HK-2 (cell line): ENCODE measurements at regions not wholly inside any gene's neighbourhood (a gene's known extent, or its start where the extent isn't known, plus 50 kb on each side); places are given as distances from the start of the nearest gene placed in this dataset.
"Not testable (repeated sequence)": the region's sequence is repeated elsewhere in the genome, so short reads cannot be mapped to it uniquely, and the experiment has no call there.

Source experiments
- DNase-seq: peaks from one replicate; pipeline ENCODE4 v3.0.0-alpha.2; 2018; ENCODE audit not compliant: unreplicated experiment

DNA sequence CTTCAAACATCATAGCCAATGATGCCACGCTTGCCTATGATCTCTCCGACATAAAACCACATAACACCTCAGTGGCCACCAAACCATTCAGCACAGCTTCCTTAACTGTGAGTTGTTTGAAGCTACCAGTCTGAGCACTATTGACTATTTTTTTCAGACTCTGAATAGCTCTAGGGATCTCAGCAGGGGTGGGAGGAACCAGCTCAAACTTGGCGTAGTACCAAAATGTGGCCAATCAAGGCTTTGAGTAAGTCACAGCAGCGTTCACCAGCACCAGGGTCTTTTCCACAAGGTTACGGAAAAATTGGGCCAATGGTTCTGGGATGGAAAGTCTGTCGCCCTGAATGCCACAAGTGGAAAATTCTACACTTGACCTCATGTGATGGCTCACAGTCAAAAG lies 70.6 kb downstream of the SMPDL3A start:
- no peak for DNase-seq

DNA sequence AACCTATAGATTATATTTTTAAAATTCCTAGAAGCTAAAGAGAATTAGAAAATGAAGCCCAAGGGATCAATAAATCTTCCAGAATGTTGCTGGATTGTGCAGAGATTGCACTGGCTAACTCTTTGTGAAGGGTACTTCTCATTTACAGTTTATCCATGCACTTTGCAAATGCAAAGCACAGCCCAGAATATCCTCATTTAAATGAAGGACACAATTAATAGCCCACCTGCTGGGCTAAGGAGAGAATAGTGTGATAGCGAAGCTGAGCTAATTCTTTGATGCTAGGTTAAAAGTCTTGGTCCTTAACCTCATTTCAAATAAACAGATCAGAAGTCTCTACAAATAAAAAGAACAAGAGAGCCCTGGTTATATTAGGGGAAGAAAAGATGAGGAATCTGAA lies 72.5 kb downstream of the SMPDL3A start:
- no peak for DNase-seq

DNA sequence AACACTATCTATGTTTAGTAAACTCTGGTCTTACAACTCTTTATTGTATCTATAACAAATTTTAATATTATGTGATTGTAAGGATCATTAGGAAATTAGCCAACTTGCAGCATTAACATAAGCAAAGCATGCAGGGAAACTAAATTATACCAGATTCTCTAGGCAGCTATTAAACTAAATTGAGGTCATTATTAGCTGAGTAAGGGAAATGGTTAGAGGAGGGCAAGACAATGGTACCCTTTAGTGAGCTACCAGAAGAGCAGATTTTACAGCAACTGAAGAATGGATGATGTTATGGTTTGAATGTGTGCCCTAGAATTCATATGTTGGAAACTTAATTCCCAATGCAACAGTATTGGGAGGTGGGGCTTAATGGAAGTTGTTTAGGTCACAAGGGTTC lies 79.1 kb downstream of the SMPDL3A start:
- no peak for DNase-seq

DNA sequence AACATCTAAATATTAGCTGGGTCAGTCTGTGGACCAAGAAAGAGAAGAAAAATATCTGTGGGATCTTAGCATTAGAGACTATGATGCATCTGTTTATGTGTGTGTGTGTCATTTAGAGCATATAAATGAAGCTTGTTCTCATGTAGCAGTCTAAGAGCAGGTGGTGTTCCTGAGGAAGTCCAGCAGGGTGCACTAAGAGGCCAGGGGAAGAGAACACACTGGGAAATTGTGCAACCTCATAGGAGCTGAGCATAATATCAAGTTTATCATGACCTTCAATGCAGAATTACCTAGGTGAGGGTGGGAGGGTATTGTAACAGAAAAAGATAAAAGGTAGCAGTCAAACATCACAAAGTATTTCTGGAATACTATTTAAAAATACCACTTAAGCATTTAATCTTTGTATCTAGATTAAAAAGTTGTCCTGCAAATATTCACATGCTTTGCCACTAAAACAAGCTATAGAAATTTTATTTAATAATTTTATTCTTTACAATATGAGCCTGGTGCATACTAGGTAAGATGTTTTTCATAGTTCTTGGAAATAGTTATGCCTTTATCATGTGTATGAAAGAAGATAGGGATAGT lies 80.5 kb downstream of the SMPDL3A start:
- DNase-seq = peak; percentile 8

DNA sequence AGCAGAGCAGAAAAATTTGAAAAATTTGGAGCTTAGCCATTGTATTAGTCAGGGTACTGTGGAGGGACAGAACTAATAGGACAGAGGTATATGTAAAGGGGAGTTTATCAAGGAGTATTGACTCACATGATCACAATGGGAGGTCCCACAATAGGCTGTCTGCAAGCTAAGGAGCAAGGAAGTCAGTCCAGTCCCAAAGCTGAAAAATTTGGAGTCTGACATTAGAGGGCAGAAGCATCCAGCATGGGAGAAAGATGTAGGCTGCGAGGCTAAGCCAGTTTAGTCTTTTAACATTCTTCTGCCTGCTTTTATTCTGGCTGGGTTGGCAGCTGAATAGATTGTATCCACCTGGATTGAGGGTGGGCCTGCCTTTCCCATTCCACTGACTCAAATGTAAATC lies 82.0 kb downstream of the SMPDL3A start:
- DNase-seq = no peak

DNA sequence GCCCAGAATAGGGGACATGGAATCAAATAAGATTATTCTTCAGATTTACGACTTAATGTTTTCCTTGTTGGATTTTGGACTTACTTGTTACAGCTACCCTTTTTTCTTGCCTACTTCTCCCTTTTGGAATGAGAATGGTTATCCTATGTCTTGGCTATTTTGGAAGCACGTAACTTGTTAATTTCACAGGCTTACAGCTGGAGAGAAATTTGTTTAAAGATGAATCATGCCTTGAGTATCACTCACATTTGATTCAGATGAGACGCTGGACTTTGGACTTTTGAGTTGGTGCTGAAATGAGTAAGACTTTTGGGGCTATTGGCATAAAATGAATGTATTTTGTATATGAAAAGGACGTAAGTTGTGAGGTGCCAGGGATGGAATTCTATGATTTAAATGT lies 83.3 kb downstream of the SMPDL3A start:
- DNase-seq = no peak

DNA sequence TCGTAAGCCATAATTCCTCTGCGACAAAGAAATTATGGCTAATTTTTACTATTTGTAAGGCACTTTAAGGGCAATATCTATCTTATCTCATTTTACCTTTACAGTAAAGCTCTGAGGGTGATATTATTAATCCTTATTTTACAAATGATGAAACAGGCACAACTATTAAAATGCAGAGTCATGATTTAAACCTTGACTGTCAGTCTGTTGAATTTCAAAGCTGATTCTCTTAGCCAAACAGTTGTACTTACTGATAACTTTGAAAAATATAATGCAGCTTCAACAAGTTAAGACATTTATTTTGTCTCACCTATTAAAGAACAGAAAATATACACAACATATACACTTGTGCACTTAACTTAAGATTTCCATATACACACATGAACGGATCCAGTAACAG lies 88.2 kb downstream of the SMPDL3A start:
- no peak for DNase-seq

DNA sequence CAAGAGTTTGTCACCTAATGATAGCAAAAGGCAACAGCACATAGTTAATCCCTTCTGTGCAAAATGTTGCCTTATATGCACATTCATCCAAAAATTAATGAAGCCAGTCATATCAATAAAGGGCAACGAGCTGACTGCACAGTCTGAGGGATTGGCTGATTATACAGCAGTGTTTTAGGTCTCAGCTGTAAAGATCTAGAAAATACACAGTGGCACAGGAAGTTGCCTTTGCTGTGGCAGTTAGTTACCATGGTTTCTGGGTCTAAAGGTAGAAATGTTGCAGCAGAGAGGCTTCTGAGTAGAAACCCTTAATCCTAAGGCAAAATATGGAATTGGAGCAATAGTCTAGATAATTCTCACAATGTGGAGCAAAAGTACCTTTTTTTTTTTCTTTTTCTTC lies 89.7 kb downstream of the SMPDL3A start:
- no peak for DNase-seq

DNA sequence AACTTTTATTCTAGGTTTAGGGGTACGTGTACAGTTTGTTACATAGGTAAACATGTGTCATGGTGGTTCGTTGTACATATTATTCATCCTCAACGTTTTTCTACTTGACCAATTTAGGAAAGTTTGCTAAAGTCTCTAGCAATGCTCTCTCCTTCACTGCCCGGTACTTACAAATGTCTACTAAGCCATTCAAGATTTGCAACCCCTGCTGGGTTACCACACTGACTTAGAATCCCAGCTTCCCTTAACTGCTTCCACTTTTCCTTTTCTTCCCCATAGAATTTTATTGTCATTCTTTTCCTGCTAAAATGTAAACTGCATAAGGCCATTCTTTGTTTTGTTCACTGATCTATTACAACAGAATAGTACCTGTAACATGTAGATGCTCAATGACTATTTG lies 97.4 kb downstream of the SMPDL3A start:
- DNase-seq = no peak

DNA sequence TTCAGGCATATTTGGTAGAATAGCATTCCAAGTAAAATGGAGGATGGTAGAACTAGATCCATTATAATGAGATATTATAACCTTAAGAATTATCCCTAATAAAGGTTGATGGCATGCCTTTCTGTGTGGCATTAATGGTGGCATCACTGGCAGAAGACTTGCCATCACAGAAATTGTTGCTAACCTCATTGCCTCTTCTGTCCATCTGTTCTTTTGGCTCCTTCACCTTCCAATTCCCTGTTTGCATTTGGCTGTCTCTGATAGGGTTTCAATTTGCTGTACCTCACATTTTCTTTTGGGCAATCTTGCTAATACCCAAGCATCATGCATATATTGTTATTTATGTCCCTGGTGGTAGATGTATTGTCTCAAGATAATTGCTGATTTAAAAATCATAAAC lies 98.9 kb downstream of the SMPDL3A start:
- no peak for DNase-seq

DNA sequence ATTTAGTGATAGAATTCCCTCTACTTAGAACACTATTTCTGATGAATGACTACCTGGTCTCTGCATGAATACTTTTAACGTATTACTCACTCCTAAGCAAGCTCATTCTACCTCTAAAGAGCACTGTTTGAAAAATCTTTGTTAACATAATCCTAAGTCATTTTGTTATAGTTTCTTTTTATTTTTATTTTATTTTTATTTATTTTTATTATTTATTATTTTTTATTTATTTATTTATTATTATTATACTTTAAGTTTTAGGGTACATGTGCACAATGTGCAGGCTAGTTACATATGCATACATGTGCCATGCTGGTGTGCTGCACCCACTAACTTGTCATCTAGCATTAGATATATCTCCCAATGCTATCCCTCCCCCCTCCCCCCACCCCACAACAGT lies 99.6 kb downstream of the SMPDL3A start:
- DNase-seq = not testable (repeated sequence)

DNA sequence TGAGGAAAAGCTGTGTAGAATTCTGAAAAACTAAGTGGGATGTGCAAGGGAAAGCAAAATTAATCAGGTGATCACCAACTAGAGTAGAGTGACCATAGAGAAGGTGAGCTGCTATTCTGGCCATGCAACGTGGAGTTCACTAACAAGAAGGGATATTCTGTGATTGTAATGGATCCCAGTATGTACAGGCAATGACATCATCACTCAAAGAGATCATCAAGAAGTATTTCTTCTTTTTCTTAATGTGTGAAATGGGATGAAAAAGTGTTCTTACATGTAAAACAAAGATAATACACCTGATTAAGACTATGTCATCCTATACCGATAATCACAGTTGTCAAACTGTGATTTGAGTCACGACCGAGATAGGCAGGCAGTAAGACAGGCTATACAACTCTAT lies 101.2 kb downstream of the SMPDL3A start:
- DNase-seq = no peak

DNA sequence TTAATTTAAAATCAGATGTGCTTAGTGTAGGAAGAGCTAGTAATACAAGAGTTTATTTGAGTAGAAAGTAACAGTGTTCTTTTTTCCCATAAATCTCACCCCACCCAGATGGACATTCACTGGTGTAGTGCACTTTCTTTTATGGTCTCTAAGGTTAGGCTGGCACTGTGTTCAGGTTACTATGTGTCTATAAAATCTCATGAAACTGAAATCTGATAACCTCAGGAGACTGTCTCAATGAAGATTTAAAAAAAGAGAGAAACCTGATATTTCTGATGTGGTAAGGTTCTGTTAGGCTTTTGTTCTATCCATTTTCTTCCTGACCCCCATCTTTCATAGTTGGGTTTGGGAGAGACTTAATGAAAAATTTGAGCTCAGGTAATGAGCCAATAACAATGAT lies 101.2 kb upstream of the CLVS2 start:
- DNase-seq = no peak

DNA sequence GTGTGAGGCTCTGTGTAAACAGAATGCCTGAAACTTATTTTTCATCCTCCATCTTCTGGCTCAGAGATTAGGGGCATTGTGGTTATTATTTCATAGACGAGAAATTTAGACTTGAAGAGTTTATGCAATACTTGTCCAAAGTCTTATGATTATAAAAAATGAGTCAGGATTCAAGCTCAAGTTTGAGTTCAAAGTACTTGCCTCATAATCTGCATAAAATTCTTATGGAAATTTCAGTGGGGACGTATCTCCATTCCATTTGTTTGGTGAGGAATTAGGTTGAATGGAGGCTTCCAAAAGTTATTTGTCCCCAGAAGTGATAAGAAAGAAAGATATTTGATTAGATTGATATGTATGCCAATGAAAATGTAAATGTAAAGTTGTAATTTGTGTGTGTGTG lies 93.7 kb upstream of the CLVS2 start:
- no peak for DNase-seq

DNA sequence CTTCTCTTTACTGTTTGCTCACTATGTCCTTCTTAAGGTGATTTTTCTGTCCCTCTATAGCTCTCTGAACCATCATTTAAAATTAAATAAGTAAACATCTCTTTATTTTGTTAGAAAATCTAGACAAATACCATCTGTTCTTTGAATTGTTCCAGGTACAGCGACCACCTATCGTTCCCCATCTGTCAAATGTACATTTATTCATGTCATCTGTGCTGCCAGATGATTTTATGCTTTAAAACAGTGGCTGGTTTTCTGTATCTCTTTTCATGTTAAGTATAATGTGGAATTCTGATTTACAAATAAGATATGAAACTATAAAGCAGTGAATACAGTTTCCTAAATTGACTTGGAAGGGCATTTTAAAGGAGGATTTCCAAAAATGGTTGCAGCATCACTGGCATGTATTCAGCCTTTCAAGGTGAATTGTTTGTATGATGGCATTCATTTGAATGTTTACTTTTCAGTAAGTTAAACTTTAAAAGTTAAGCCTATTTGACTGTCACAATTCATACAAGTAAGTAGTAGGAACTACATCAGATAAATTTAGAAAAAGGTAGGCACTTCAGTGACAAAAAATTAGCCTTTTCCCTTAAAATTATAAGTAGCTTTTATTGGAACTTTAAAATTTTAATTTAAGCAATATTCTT lies 92.6 kb upstream of the CLVS2 start:
- DNase-seq = no peak

DNA sequence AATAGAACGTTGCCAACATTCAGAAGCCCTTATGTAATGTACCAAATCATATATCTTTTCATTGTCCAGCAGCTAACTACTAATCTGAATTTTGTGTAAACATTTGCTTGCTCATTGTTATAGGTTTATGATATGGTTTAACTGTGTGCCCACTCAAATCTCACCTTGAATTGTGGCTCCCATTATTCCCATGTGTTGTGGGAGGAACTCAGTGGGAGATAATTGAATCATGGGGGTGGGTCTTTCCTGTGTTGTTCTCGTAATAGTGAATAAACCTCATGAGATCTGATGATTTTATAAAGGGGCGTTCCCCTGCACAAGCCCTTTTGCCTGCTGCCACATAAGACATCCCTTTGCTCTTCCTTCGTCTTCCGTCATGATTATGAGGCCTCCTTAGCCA lies 91.9 kb upstream of the CLVS2 start:
- no peak for DNase-seq

DNA sequence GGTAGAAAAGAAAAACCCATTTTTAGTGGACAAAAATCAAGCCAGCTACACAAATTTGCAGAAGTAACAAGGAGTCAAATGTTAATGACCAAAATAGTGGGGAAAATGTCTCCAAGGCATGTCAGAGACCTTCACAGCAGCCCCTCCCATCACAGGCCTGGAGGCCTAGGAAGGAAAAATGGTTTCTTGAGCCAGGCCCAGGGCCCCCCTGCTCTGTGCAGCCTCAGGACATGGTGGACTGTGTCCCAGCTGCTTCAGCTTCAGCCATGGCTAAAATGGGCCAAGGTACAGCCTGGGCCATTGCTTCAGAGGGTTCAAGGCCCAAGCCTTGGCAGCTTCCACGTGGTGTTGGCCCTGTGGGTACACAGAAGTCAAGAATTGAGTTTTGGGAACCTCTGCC lies 82.5 kb upstream of the CLVS2 start:
- DNase-seq = no peak

DNA sequence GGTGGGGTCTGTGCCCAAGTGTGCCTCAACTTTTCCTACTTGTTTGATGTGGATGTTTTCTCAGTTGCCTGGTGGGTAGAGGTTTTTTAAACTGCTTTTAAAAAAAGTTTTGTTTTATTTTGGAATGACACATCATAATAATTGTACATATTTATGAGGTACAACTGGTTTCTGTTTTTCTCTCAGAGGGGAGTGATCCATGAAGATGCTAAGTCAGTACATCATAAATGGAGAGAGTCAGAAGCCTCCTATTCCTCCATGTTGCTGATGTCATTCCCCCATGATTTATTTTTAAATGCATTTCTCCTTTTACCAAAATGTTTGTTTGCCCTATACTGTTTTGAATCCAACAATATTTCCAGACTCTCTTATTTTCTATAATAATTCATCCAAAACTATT lies 77.3 kb upstream of the CLVS2 start:
- no peak for DNase-seq

DNA sequence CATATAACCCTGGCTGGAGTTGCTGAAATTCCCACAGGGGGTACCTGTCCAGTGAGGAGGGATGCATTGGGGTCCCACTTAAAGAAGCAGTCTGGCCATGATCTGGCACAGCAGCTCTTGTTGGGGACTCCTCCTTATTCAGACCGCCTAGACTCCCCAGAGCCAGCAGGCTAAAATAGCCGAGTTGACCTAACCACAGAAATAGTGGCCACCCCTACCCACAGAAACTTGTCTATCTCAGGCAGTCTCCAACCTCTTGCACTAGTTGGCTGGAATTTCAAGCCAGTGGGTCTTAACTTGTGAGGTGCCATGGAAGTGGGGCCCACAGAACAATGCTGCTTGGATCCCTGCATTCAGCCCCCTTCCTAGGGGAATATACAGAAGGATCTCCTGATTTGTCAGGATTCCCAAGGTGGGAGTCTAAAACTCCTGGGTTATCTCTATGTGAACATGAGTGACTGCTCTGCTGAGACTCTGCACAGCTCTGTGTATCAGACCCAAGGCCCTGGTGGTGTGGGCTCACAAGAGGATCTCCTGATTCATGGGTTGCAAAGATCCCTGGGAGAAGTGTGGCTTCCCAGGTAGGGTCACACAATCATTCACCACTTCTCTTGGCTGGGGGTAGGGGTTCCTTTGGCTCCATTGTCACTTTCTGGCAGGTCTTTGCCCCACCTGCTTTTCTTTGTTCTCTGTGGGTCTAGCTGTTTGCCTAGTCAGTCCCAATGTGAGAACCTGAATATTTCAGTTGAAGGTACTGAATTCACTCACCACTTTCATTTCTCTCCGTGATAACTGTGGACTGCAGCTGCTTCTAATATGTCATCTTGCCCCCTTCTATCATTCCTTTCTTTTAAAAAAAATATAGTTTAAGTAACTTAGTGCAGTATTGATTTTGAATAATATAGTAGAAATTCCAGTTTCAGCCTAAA lies 65.5 kb upstream of the CLVS2 start:
- DNase-seq = no peak

DNA sequence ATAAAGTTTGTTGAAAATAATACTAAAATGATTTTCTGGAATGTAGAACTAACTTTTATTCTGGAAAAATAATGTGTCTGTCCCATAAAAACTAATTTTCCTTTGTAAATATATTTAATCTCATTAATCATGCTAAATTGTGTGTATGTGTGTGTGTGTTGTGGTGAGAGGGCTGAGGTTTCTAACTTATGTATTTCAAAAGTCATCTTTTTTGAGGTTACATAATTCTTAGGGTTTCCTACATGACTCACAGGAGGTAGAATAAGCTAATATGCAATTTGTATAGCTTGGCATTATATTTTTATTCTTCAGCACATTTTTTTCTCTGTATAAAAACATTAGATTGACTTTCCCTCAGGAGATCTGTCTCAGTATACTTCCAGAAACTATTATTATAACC lies 64.1 kb upstream of the CLVS2 start:
- DNase-seq = no peak

DNA sequence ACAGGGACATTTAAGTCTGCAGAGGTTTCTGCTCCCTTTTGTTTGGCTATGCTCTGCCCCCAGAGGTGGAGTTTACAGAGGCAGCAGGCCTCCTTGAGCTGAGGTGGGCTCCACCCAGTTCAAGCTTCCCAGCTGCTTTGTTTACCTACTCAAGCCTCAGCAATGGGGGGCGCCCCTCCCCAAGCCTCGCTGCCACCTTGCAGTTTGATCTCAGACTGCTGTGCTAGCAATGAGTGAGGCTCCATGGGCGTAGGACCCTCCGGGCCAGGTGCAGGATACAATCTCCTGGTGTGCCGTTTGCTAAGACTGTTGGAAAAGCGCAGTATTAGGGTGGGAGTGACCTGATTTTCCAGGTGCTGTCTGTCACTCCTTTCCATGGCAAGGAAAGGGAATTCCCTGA lies 51.1 kb upstream of the CLVS2 start:
- not testable (repeated sequence) for DNase-seq
